Progenitor cell of endocrine pancreas (in vitro differentiated cells): ENCODE measurements at regions not wholly inside any gene's neighbourhood (a gene's known extent, or its start where the extent isn't known, plus 50 kb on each side); places are given as distances from the start of the nearest gene placed in this dataset.

Experiments
- DNase-seq: peaks from one replicate; pipeline ENCODE4 v3.0.0; 2021; ENCODE audit warnings: low spot score; ENCODE audit not compliant: unreplicated experiment
- H3K27ac Mint-ChIP-seq: 2 replicates; pipeline ENCODE4 v1.8.0; 2021; ENCODE audit warnings: mild to moderate bottlenecking, moderate library complexity, mixed read lengths
- H3K27me3 Mint-ChIP-seq: 2 replicates; pipeline ENCODE4 v1.8.0; 2021; ENCODE audit warnings: mixed read lengths
- H3K36me3 Mint-ChIP-seq: 2 replicates; pipeline ENCODE4 v1.8.0; 2022; ENCODE audit warnings: mixed read lengths; ENCODE audit not compliant: insufficient read depth
- H3K4me1 Mint-ChIP-seq: 2 replicates; pipeline ENCODE4 v1.8.0; 2021; ENCODE audit warnings: low read depth, mixed read lengths
- H3K4me3 Mint-ChIP-seq: 2 replicates; pipeline ENCODE4 v1.8.0; 2021; ENCODE audit warnings: low read depth, mild to moderate bottlenecking, moderate library complexity, mixed read lengths
- H3K9me3 Mint-ChIP-seq: 2 replicates; pipeline ENCODE4 v1.8.0; 2021; ENCODE audit warnings: low read depth, mixed read lengths
- CTCF ChIP-seq: fragments of 200-600 bp; sonication (generic); IDR thresholded peaks from one replicate; pipeline ENCODE4 v1.5.0; 2021; ENCODE audit warnings: antibody characterized with exemption, mild to moderate bottlenecking; ENCODE audit not compliant: unreplicated experiment

GRCh38 chr10:109029870-109030269 is 893.4 kb downstream of the XPNPEP1 start:
- H3K9me3 Mint-ChIP-seq = no peaks in the 10 kb centered on the region
- peaks cover 10% of the 10 kb centered on the region for H3K27me3 Mint-ChIP-seq
- H3K27ac Mint-ChIP-seq = no peak overlapping the region
- H3K4me1 Mint-ChIP-seq = peaks cover 11% of the 10 kb centered on the region
- no peak overlapping the region for H3K4me3 Mint-ChIP-seq
- no peak for TF ChIP-seq CTCF
- no peaks in the 10 kb centered on the region for H3K36me3 Mint-ChIP-seq
- no peak for DNase-seq

GRCh38 chr10:109027534-109028185 is 895.7 kb downstream of the XPNPEP1 start:
- H3K9me3 Mint-ChIP-seq = no peaks in the 10 kb centered on the region
- H3K27ac Mint-ChIP-seq = no peak overlapping the region
- TF ChIP-seq CTCF = no peak
- H3K27me3 Mint-ChIP-seq = peaks cover 9% of the 10 kb centered on the region
- H3K4me3 Mint-ChIP-seq = no peak overlapping the region
- no peaks in the 10 kb centered on the region for H3K36me3 Mint-ChIP-seq
- DNase-seq = no peak
- H3K4me1 Mint-ChIP-seq = no peaks in the 10 kb centered on the region

- no peak for TF ChIP-seq CTCF
- Mint-ChIP-seq H3K9me3 (no peaks in the 10 kb centered on the region), H3K4me3 (no peak overlapping the region), H3K27me3 (no peaks in the 10 kb centered on the region), H3K27ac (no peak overlapping the region), H3K36me3 (no peaks in the 10 kb centered on the region), H3K4me1 (no peaks in the 10 kb centered on the region)
- no peak for DNase-seq
Observed at GRCh38 chr10:109025172-109025571, 898.1 kb downstream of the XPNPEP1 start.

- Mint-ChIP-seq H3K9me3 (no peaks in the 10 kb centered on the region), H3K4me3 (no peak overlapping the region), H3K27me3 (no peaks in the 10 kb centered on the region), H3K36me3 (no peaks in the 10 kb centered on the region), H3K4me1 (no peaks in the 10 kb centered on the region), H3K27ac (no peak overlapping the region)
- no peak for DNase-seq
- TF ChIP-seq CTCF = no peak
Observed at GRCh38 chr10:109022417-109023049, 900.8 kb downstream of the XPNPEP1 start.

DNA sequence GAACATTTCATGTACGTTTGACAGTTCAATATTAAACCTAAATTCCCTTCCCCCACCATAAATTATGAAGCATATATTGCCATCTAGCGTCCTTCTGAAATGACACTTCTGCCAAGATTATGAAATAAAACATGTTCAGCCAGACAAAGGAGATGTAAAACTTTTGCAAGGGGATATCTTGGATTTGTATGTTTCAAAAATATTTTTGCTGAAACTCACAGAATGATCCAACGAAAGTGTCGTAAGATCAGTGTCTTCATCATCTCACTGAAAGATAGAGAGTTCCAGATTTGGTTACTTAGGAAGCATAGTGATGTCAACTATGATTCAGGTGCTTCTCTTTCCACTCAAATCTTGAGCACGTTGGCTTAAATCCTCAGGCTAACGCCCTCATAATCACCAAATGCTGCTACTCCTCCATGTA is 904.3 kb downstream of the XPNPEP1 start:
- no peak for TF ChIP-seq CTCF
- Mint-ChIP-seq H3K27ac (no peak overlapping the region), H3K4me3 (no peak overlapping the region), H3K27me3 (no peaks in the 10 kb centered on the region), H3K4me1 (no peaks in the 10 kb centered on the region), H3K36me3 (no peaks in the 10 kb centered on the region), H3K9me3 (no peaks in the 10 kb centered on the region)
- no peak for DNase-seq
